Ishikawa (cell line): ENCODE measurements at regions not wholly inside any gene's neighbourhood (a gene's known extent, or its start where the extent isn't known, plus 50 kb on each side); places are given as distances from the start of the nearest gene placed in this dataset.

Experiments
- CEBPB ChIP-seq: IDR thresholded peaks from 2 replicates; pipeline ENCODE4 v1.6.1; 2012
- CREB1 ChIP-seq: IDR thresholded peaks from 2 replicates; pipeline ENCODE4 v1.6.1; 2012; ENCODE audit warnings: low read depth
- EGR1 ChIP-seq: IDR thresholded peaks from 2 replicates; pipeline ENCODE4 v1.6.1; 2012
- EP300 ChIP-seq: IDR thresholded peaks from 2 replicates; pipeline ENCODE4 v1.6.1; 2012; ENCODE audit warnings: borderline replicate concordance
- FOXM1 ChIP-seq: IDR thresholded peaks from 2 replicates; pipeline ENCODE4 v1.6.1; 2012; ENCODE audit warnings: low read depth, borderline replicate concordance
- MAX ChIP-seq: IDR thresholded peaks from 2 replicates; pipeline ENCODE4 v1.6.1; 2012
- NFIC ChIP-seq: IDR thresholded peaks from 2 replicates; pipeline ENCODE4 v1.6.1; 2012
- RAD21 ChIP-seq: IDR thresholded peaks from 2 replicates; pipeline ENCODE4 v1.6.1; 2012; ENCODE audit warnings: low read depth
- REST ChIP-seq: IDR thresholded peaks from 2 replicates; pipeline ENCODE4 v1.6.1; 2012; ENCODE audit warnings: low read depth, mild to moderate bottlenecking
- TAF1 ChIP-seq: IDR thresholded peaks from 2 replicates; pipeline ENCODE4 v1.6.1; 2012; ENCODE audit warnings: low read depth, mild to moderate bottlenecking
- TCF12 ChIP-seq: IDR thresholded peaks from 2 replicates; pipeline ENCODE4 v1.6.1; 2012; ENCODE audit warnings: low read depth
- TEAD4 ChIP-seq: IDR thresholded peaks from 2 replicates; pipeline ENCODE4 v1.6.1; 2012
- USF1 ChIP-seq: IDR thresholded peaks from 2 replicates; pipeline ENCODE4 v1.6.1; 2012
- YY1 ChIP-seq: IDR thresholded peaks from 2 replicates; pipeline ENCODE4 v1.6.1; 2012; ENCODE audit warnings: low read depth
- ZBTB7A ChIP-seq: IDR thresholded peaks from 2 replicates; pipeline ENCODE4 v1.6.1; 2012; ENCODE audit warnings: low read depth

- TF ChIP-seq REST (no peak), CREB1 (no peak), ZBTB7A (no peak), TCF12 (no peak), USF1 (no peak), TEAD4 (no peak), MAX (no peak), YY1 (no peak), EP300 (no peak), CEBPB (no peak), NFIC (no peak), EGR1 (no peak), RAD21 (no peak), TAF1 (no peak)
Measured at GRCh38 chr2:34705551-34706247, 1106.6 kb upstream of the FAM98A start.

- TF ChIP-seq TCF12 = no peak
- no peak for TF ChIP-seq MAX
- TF ChIP-seq EGR1 = no peak
- no peak for TF ChIP-seq ZBTB7A
- no peak for TF ChIP-seq CREB1
- no peak for TF ChIP-seq RAD21
- no peak for TF ChIP-seq FOXM1
- no peak for TF ChIP-seq REST
- no peak for TF ChIP-seq CEBPB
- no peak for TF ChIP-seq EP300
Measured at GRCh38 chr2:34703292-34703691, 1104.2 kb upstream of the FAM98A start.

- TF ChIP-seq CEBPB = no peak
- no peak for TF ChIP-seq EGR1
- TF ChIP-seq TAF1 = no peak
- no peak for TF ChIP-seq MAX
Measured at GRCh38 chr2:34670482-34670881, 1071.4 kb upstream of the FAM98A start.

- TF ChIP-seq ZBTB7A (no peak), YY1 (no peak), USF1 (no peak), NFIC (no peak)
Measured at GRCh38 chr2:34666821-34667220, 1067.7 kb upstream of the FAM98A start.

GRCh38 chr2:34664266-34664665 lies 1065.2 kb upstream of the FAM98A start:
- TF ChIP-seq USF1 = no peak
- TF ChIP-seq FOXM1 = no peak
- no peak for TF ChIP-seq RAD21
- no peak for TF ChIP-seq TCF12
- TF ChIP-seq MAX = no peak
- no peak for TF ChIP-seq NFIC
- no peak for TF ChIP-seq YY1
- no peak for TF ChIP-seq EGR1
- no peak for TF ChIP-seq TAF1
- TF ChIP-seq ZBTB7A = no peak
- no peak for TF ChIP-seq REST
- TF ChIP-seq CREB1 = no peak
- no peak for TF ChIP-seq CEBPB
- no peak for TF ChIP-seq TEAD4
